ENCODE measurements at regions not wholly inside any gene's neighbourhood (a gene's known extent, or its start where the extent isn't known, plus 50 kb on each side); places are given as distances from the start of the nearest gene placed in this dataset.

DNA sequence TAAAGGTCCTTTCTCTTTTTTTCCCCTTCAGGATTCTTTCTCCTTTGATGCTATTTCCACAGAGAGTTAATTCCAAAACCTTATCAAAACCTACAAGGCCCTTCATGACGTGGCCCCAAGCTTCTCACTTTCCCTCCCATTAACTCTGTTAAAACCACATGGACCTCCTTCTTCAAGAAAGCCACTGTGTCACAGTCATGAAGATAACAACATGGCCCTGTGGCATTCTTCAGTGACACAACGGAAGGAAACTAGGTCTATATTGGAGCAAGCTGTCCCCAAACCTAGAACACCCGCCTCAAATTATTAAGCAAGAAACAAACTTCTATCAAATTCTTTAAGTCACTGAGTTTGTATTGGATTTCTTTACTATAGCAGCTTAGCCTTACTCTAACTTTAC, 611.1 kb downstream of the NUF2 start:
- TF ChIP-seq, protein P1, sequence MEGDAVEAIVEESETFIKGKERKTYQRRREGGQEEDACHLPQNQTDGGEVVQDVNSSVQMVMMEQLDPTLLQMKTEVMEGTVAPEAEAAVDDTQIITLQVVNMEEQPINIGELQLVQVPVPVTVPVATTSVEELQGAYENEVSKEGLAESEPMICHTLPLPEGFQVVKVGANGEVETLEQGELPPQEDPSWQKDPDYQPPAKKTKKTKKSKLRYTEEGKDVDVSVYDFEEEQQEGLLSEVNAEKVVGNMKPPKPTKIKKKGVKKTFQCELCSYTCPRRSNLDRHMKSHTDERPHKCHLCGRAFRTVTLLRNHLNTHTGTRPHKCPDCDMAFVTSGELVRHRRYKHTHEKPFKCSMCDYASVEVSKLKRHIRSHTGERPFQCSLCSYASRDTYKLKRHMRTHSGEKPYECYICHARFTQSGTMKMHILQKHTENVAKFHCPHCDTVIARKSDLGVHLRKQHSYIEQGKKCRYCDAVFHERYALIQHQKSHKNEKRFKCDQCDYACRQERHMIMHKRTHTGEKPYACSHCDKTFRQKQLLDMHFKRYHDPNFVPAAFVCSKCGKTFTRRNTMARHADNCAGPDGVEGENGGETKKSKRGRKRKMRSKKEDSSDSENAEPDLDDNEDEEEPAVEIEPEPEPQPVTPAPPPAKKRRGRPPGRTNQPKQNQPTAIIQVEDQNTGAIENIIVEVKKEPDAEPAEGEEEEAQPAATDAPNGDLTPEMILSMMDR (conservative IDR thresholded peaks at IDR 0.05; ENCODE audit: low read length) = no peak
- TF ChIP-seq EZH2phosphoT487 (IDR thresholded peaks at IDR 0.05; ENCODE audit: borderline replicate concordance, low read depth, low read length) = no peak
